Breast epithelium (tissue), 4 donors: ENCODE measurements at regions not wholly inside any gene's neighbourhood (a gene's known extent, or its start where the extent isn't known, plus 50 kb on each side); places are given as distances from the start of the nearest gene placed in this dataset.
A peak's percentile ranks its signal among the peaks of the same experiment; 100 is the strongest.

Source experiments
- DNase-seq, 2 donors: peaks; one replicate each; pipeline ENCODE4 v3.0.0-alpha.2; 2019; ENCODE audit warnings: low spot score in 2 of 2
- H3K27ac ChIP-seq, 2 donors: fragments of 200-600 bp; sonication (generic) in 1 of 2; one replicate each; pipeline ENCODE4 v1.5.1; 2016 to 2019; ENCODE audit warnings: mild to moderate bottlenecking in 1 of 2
- H3K27me3 ChIP-seq, 2 donors: fragments of 200-600 bp; sonication (generic) in 1 of 2; one replicate each; pipeline versions ENCODE4 v1.5.1 to v1.6.0; 2017 to 2019; ENCODE audit warnings: control low read depth in 1 of 2, mild to moderate bottlenecking in 1 of 2
- H3K36me3 ChIP-seq: fragments of 200-600 bp; one replicate; pipeline ENCODE4 v1.5.1; 2019
- H3K4me1 ChIP-seq, 2 donors: fragments of 200-600 bp; sonication (generic); one replicate each; pipeline ENCODE4 v1.5.1; 2016 to 2019; ENCODE audit warnings: control low read depth in 1 of 2
- H3K4me3 ChIP-seq, 3 donors: fragments of 200-600 bp; sonication (generic); 1 replicate in 2 of 3; 2 replicates in 1 of 3; pipeline ENCODE4 v1.5.1; 2016 to 2019; ENCODE audit warnings: mild to moderate bottlenecking in 3 of 3, moderate library complexity in 2 of 3
- H3K9me3 ChIP-seq, 2 donors: fragments of 200-600 bp; sonication (generic) in 1 of 2; one replicate each; pipeline ENCODE4 v1.5.1; 2016 to 2019; ENCODE audit warnings: control low read depth in 1 of 2
- POLR2A ChIP-seq: fragments of 450-650 bp; IDR thresholded peaks from one replicate; pipeline ENCODE4 v1.6.1; 2016; ENCODE audit warnings: antibody characterized with exemption, mild to moderate bottlenecking, moderate library complexity
- POLR2AphosphoS5 ChIP-seq, 3 donors: sonication (generic); formaldehyde crosslinking; IDR thresholded peaks; one replicate each; pipeline ENCODE4 v1.6.1; 2017; ENCODE audit warnings: antibody characterized with exemption in 3 of 3
- intact Hi-C: fragments of 100-400 bp; cut with DNase I; formaldehyde crosslinking; loops from one replicate; pipeline ENCODE4 v1.15.1; 2023; ENCODE audit warnings: low total_unique reads
- TF ChIP-seq, protein P1 (sequence below), 3 donors: fragments of 450-650 bp; IDR thresholded peaks; one replicate each; pipeline ENCODE4 v1.5.1; 2016 to 2017; ENCODE audit warnings: antibody characterized with exemption in 3 of 3, mild to moderate bottlenecking in 3 of 3, moderate library complexity in 3 of 3

DNA sequence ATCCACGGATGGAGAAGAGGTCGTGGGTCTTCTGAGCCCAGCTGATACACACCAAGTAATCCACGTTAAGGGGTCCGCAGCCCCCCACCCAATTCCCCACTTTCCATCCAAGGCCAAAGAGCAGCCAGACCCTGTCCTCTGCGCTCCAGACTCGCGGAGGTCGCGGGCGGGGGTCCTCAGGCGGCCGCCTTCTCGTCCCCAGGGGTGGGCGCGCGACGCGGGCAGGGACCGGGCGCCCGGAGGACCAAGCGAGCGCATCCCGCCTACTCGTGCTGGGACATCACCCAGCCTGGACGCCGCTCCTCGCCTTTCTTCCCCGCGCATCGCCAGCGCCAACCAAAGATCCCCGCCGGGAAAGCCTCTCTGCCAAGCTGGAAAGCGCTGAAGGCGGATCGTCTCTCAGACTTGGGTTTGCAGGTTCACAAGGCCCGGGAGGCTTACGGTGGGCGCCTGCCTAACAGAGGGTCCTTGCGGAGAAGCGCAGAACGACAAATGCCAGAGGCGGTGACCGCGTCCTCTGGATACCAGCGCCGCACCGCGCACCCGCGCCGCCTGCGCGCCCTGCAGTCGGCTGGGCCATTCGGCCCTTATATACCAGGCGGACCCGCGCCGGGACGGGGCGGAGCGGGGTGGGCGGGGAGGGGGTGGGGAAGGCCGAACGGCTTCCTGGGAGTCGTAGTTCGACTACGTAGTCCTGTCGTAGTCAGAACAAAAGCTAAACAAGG lies 471.6 kb downstream of the SOX9 start:
- intact Hi-C loops, result no loop called here
- Histone ChIP-seq H3K36me3 (no peaks in the 10 kb centered on the region), H3K4me1 (no peaks in the 10 kb centered on the region), H3K4me3 (peak overlapping the region; percentile 43 to 67 (median 58)), H3K27me3 (peaks cover 0 to 41% of the 10 kb centered on the region in 2 donors), H3K27ac (no peak overlapping the region), H3K9me3 (no peaks in the 10 kb centered on the region)
- TF ChIP-seq POLR2AphosphoS5 (IDR thresholded peaks at IDR 0.05) (peak in 2 of 3 donors; percentile 31 to 66), POLR2A (no peak)
- peak in 1 of 2 donors; percentile 32 for DNase-seq

DNA sequence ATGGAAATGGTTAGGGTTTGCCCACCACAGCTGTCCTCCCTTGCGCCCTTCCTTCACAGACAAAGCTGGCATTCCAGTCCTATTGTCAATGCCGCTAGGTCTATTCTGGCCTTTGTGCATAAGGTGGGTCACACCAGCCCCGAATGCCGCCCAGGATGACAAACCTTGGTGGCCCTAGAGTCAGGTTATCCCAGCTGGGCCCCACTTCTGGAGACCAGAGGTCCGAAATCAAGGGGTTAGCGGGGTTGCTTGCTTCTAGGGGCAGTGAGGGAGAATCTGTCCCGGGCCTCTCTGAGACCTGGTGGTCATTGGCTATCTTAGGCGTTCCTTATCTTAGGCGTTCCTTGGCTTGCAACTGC lies 472.1 kb downstream of the SOX9 start:
- Histone ChIP-seq H3K36me3 (no peaks in the 10 kb centered on the region), H3K27ac (no peak overlapping the region), H3K27me3 (peaks cover 0 to 41% of the 10 kb centered on the region in 2 donors), H3K9me3 (no peaks in the 10 kb centered on the region), H3K4me3 (peak overlapping the region in 2 of 3 donors; percentile 58 to 67), H3K4me1 (no peaks in the 10 kb centered on the region)
- TF ChIP-seq POLR2AphosphoS5 (IDR thresholded peaks at IDR 0.05) (no peak), POLR2A (no peak)
- TF ChIP-seq, protein P1, sequence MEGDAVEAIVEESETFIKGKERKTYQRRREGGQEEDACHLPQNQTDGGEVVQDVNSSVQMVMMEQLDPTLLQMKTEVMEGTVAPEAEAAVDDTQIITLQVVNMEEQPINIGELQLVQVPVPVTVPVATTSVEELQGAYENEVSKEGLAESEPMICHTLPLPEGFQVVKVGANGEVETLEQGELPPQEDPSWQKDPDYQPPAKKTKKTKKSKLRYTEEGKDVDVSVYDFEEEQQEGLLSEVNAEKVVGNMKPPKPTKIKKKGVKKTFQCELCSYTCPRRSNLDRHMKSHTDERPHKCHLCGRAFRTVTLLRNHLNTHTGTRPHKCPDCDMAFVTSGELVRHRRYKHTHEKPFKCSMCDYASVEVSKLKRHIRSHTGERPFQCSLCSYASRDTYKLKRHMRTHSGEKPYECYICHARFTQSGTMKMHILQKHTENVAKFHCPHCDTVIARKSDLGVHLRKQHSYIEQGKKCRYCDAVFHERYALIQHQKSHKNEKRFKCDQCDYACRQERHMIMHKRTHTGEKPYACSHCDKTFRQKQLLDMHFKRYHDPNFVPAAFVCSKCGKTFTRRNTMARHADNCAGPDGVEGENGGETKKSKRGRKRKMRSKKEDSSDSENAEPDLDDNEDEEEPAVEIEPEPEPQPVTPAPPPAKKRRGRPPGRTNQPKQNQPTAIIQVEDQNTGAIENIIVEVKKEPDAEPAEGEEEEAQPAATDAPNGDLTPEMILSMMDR (IDR thresholded peaks at IDR 0.05), result no peak
- intact Hi-C loops, result no loop called here
- no peak for DNase-seq

DNA sequence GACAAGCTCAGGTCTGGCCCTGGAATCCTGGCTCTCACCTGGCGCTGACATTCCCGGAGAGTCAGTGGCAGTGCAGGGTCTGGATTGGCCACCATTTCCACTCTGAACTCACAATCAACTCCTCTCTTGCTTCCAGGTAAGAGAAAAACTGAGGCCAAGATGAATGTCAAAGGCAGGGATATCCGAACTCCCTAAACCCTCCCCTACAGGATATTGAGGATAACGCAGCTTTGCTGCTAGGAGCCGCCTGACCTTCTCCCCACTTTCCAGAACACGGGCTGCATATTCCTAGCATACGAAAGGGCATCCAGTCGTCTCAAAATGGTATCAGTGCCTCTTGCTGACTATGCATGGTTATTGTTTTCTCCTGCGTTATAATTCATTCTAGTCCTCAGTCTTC lies 473.4 kb downstream of the SOX9 start:
- no peak overlapping the region for H3K4me3 ChIP-seq
- H3K4me1 ChIP-seq, result no peaks in the 10 kb centered on the region
- TF ChIP-seq, protein P1 (IDR thresholded peaks at IDR 0.05), result no peak
- no peak for TF ChIP-seq POLR2AphosphoS5 (IDR thresholded peaks at IDR 0.05)
- TF ChIP-seq POLR2A, result no peak
- H3K36me3 ChIP-seq, result no peaks in the 10 kb centered on the region
- no peak overlapping the region for H3K27ac ChIP-seq
- intact Hi-C loops, result no loop called here
- H3K27me3 ChIP-seq, result peaks cover 0 to 41% of the 10 kb centered on the region in 2 donors
- DNase-seq, result no peak
- H3K9me3 ChIP-seq, result no peaks in the 10 kb centered on the region
